HG03432 (cell line): ENCODE measurements at regions not wholly inside any gene's neighbourhood (a gene's known extent, or its start where the extent isn't known, plus 50 kb on each side); places are given as distances from the start of the nearest gene placed in this dataset.

Source experiments
- ATAC-seq: cut with Tn5 transposase; IDR thresholded peaks from one replicate; pipeline ENCODE4 v1.9.1; 2021; ENCODE audit warnings: mild to moderate bottlenecking, moderate library complexity; ENCODE audit not compliant: unreplicated experiment

DNA sequence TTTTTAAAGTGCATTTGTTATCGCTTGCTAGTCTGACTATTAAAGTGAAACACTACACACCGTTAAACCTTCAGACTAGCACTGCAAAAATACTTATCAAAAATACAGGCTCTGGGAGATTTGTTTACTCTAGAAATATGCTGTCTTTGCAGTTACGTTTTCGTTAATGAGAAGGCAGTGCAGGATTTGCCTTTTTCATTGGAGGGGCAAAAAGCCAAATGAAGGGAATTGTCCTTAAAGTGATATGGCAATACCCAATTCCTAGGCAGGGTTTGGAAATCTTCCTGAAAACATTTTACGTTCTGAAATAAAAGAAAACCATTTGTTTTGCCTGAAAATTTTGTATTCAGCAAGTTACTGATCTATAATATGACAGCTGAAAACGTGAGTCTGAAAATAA is 1800.2 kb downstream of the MAT2B start:
- no peak for ATAC-seq

DNA sequence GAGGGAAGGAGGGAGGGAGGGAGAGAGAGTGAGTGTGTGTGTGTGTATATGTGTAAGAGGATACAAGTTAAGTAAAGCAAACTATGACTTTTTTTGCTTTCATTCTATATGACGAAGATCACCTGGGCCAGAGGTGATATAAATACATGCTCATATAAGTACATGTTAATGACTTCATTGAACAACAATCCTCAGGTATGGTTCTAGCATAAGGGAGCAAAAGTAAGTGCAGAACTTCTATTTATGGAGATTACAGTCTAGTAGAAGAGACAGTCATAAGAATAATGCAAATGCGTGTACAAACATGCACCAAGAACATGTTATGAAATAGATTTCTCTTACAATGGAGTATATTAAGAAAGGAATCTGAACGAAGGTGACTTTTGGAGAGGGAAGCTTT is 1804.0 kb downstream of the MAT2B start:
- no peak for ATAC-seq

- ATAC-seq, result no peak
Observed at GRCh38 chr5:165310031-165310430, 1804.6 kb downstream of the MAT2B start.

DNA sequence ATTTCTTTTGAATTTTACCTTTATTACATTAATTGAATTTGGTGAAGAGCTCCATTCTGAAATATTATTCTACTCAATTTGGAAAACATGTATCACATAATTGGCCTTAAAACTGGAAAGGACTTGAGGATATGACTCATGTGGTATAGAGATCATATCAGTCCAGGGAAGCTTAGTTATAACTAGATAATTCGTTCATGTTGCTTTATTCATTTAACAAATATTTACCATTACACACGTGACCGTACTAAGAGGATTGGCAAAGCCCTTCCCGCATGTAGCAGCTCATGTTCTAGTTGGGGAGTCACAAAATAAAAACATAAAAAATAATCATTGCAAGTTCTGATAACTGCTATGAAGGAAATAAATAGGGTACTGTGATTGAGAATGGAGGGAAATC is 1816.5 kb downstream of the MAT2B start:
- no peak for ATAC-seq

DNA sequence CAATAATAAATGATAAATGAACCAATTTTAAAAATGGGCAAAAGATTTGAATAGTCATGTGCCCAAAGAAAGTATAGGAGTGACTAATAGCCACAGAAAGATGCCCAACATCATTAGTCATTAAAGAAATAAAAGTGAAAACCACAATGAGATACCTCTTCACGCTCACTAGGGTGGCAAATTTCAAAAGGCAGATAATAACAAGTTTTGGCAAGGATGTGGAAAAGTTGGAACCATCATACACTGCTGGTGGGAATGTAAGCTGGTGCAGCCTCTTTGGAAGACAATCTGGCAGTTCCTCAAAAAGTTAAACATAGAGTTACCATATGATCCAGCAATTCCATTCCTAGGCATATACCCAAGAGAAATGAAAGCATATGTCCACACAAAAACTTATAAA is 1819.8 kb downstream of the MAT2B start:
- no peak for ATAC-seq

DNA sequence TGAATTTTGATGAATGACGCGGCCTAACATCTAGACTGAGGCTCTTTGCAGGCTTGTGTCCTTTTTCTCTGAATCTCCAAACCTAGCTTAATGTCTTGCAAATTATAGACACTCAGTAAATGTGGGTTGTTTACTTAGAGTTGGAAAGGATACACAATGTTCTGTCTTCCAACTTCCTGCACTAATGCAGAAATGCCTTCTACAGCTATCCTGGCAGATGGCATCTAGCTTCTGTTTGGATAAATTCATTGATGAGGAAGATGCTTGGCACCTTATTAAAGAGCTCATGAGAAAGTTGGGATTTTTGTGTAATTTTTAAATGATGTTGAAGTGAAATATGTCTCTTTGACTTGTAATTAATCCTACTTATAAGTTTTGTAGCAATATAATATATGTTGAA is 1822.2 kb downstream of the MAT2B start:
- ATAC-seq, result no peak

DNA sequence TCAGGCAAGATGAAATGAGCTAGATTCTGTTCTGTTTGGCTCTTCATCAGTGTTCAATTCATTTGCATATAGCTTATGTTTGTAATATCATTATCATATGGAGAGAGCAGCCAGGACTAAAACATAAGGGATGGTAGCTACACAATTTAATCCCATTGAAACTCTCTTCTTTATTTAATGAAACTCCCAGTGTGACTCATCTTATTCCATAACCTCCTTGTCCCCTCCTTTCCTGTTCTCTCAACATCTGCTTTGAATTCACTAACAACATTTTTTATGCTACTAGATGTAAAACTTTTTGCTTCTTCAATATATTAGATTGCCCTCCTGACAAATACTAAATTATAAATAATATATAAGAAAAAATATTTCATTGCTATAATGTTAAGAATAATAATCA is 1823.4 kb downstream of the MAT2B start:
- ATAC-seq, result no peak

DNA sequence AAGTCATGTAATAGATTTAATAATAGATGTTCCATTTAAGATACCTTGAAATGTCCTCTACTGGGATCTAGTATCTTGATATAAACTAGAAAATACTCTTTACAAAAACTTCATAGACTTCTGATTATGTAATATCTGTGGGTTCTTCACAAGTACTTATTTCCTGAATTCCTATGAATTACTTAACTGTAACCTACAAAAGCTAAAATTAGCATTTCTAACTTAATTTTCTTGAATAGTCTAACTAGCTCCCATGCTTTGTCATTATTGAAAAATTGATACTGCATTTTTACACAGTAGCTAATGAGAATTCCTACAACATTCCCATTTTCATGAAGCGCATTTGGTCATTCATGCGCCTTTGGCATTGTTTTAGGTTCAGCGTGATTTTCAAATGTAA is 1828.2 kb downstream of the MAT2B start:
- no peak for ATAC-seq

- no peak for ATAC-seq
Observed at GRCh38 chr5:165334201-165334600, 1828.8 kb downstream of the MAT2B start.

DNA sequence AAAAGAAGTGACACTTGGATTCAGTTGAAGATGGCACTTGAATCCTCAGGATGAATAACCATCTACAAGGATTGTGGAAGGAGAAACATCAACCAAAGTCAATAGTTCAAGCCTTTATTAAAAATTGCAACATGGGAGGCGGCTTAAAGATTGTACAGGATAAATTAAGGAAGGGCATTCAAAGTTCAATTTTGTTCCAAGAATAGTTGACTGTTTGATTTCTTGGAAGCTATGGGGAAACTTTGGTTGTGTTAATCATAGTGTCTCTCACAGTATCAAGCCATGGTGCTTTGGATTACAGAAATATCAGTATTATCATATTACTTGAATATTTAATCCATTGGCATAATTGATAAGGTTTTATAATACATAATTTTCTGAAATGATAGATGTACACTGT is 1844.3 kb downstream of the MAT2B start:
- no peak for ATAC-seq

- ATAC-seq, result no peak
Observed at GRCh38 chr5:165351342-165351741, 1845.9 kb downstream of the MAT2B start.

GRCh38 chr5:165360366-165360765 is 1854.9 kb downstream of the MAT2B start:
- no peak for ATAC-seq

DNA sequence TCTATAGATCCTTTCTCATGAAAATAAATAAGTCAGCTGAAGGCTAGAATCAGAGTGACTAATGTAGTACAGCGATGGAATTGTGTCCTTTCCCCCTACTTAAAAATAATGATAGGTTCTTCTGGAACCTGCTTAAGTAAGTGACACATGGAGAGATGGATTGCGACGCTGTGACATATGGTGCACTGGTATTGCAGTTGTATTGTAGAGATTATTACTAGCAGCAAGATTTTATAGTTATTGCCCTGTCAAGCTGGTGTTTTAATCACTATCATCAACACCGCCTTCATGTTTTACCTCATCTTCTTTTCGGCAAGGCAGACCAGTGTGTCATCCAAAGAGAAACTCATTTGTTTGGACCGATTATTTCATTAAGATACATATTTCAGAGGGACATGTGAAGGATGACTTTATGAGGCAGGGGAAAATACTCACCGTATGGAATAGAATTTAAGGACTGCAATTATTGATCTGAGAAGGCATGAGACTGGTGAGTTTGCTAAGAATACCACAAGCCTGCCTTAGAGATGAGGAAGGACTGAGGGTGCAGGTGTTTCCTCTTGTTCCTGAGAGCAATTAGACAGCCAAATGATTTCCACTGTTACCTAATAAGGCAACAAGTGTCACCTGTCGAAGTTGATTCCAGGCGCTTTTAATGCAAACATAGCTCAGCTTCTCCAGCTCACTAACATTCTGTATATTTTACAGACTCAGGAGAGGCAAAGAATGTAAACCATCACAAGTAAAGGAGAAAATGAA is 1855.5 kb downstream of the MAT2B start:
- ATAC-seq, result no peak

DNA sequence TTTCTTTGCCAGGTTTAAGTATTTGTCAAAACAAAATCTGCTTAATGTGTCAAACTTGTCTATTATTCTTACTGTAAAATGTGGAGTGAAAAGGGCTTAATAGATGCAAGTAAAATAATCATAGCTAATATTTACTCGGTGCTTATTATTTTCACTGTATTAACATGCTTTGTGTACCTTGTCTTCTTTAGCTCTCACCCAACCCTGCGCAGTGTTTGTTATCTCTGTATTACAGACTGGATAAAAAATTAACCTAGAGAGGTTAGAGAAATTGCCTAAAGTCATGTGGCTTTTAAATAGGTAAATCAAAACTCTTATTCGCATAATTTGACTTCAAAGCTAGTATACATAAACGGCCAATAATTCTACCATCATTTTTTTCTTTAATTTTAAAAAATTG is 1864.8 kb downstream of the MAT2B start:
- ATAC-seq, result no peak

GRCh38 chr5:165370794-165371193 is 1865.4 kb downstream of the MAT2B start:
- ATAC-seq, result no peak

- ATAC-seq, result no peak
Observed at GRCh38 chr5:165375201-165375600, 1869.8 kb downstream of the MAT2B start.

GRCh38 chr5:165393839-165394238 is 1888.4 kb downstream of the MAT2B start:
- no peak for ATAC-seq

- no peak for ATAC-seq
Observed at GRCh38 chr5:165397516-165397915, 1892.1 kb downstream of the MAT2B start.

DNA sequence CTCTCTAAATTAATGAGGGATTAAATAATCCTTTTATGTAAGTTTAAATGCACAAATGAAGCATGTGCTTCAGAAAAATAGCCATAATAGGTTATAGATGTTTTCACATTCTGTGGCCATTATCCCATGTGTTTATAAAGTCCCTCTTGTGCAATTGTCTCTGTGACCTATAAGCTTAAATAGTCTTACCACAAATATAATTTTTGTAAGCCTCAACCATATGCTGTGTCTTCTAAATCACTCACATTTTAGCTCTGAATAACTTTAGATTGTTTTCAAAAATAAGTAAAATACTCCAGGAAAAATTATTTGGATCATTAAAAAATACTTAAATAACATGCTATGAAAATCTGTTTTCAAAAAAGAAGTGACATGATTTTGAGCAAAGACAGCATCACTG is 1894.7 kb downstream of the MAT2B start:
- no peak for ATAC-seq

- no peak for ATAC-seq
Observed at GRCh38 chr5:165404917-165405316, 1899.5 kb downstream of the MAT2B start.

DNA sequence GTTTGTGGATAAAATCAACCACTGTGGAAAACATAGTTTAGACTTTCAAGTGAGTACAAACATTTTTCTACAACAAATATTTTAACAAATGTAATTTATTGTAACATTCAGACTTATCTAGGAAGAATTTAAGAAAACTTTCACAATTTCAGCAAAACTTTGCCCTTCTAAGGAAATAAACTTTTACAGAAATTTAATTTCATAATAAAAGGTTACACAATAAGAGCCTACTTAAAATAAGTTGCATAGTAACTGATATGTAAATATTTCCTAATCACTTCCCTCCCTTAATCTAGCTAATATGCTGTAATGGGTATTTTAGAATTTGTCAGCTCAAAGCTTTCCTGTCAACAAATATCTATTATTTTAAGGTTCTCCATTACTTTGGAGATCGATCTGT is 1899.9 kb downstream of the MAT2B start:
- no peak for ATAC-seq

GRCh38 chr5:165407352-165407751 is 1901.9 kb downstream of the MAT2B start:
- no peak for ATAC-seq

DNA sequence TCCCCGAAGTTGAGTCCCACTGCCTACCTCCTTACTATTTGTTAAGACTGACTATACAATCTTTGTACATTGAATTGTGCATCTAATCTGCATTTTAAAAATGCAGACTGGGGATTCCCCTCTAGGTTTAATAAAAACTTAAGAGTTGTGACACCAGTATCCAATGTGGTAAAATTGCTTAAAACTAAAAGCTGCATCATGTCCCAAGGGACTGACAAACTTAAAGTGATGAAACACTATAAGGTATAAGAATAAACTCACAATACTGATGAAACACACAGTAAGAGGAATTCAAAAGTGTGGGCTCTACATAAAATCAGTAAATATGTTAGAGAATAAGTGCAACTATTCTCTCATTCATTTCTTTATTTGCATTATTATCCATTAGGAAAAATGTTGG is 1905.1 kb downstream of the MAT2B start:
- no peak for ATAC-seq
